Thyroid gland (tissue), 4 donors: ENCODE measurements at regions not wholly inside any gene's neighbourhood (a gene's known extent, or its start where the extent isn't known, plus 50 kb on each side); places are given as distances from the start of the nearest gene placed in this dataset.

Experiments
- POLR2A ChIP-seq, 2 donors: fragments of 450-650 bp; IDR thresholded peaks; one replicate each; pipeline ENCODE4 v1.6.1; 2017; ENCODE audit warnings: antibody characterized with exemption in 2 of 2, mild to moderate bottlenecking in 2 of 2, moderate library complexity in 1 of 2
- TF ChIP-seq, protein P1 (sequence below), 6 experiments: fragments of 200-600 bp in 3 of 6; fragments of 450-650 bp in 3 of 6; sonication (generic) in 3 of 6; IDR thresholded peaks; one replicate each; pipeline ENCODE4 v1.5.1; 2016 to 2019; ENCODE audit warnings: antibody characterized with exemption in 6 of 6, mild to moderate bottlenecking in 2 of 6, inconsistent platforms in 1 of 6, moderate library complexity in 1 of 6

DNA sequence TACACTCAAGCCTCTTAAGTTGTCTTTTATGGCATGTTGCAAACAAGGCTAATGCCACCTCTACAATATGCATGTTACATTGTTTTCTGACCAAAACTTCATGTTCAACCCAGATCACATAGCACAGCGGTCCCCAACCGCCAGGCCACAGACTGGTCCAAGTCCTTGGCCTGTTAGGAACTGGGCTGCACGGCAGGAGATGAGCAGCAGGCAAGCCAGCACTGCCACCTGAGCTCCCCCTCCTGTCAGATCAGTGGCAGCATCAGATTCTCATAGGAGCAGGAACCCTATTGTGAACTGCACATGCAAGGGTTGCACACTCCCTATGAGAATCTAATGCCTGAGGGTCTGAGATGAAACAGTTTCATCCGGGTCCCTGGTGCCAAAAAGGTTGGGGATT is 324.8 kb upstream of the CHAC2 start:
- TF ChIP-seq POLR2A (IDR thresholded peaks at IDR 0.05) = no peak
- TF ChIP-seq, protein P1, sequence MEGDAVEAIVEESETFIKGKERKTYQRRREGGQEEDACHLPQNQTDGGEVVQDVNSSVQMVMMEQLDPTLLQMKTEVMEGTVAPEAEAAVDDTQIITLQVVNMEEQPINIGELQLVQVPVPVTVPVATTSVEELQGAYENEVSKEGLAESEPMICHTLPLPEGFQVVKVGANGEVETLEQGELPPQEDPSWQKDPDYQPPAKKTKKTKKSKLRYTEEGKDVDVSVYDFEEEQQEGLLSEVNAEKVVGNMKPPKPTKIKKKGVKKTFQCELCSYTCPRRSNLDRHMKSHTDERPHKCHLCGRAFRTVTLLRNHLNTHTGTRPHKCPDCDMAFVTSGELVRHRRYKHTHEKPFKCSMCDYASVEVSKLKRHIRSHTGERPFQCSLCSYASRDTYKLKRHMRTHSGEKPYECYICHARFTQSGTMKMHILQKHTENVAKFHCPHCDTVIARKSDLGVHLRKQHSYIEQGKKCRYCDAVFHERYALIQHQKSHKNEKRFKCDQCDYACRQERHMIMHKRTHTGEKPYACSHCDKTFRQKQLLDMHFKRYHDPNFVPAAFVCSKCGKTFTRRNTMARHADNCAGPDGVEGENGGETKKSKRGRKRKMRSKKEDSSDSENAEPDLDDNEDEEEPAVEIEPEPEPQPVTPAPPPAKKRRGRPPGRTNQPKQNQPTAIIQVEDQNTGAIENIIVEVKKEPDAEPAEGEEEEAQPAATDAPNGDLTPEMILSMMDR (IDR thresholded peaks at IDR 0.05) = no peak
